Stimulated activated CD8-positive, alpha-beta memory T cell treated with anti-CD3 and anti-CD28 coated beads, Interleukin-7, amount 100 ng/mL, for 1 hour (primary cell): ENCODE measurements at regions not wholly inside any gene's neighbourhood (a gene's known extent, or its start where the extent isn't known, plus 50 kb on each side); places are given as distances from the start of the nearest gene placed in this dataset.

Experiments used
- DNase-seq, 2 donors: peaks; one replicate each; pipeline ENCODE4 v3.0.0-alpha.2; 2020; ENCODE audit warnings: low read depth in 2 of 2

GRCh38 chr13:84080748-84081530 is 198.7 kb upstream of the SLITRK1 start:
- no peak for DNase-seq

- no peak for DNase-seq
Measured at GRCh38 chr13:84077271-84077670, 195.0 kb upstream of the SLITRK1 start.

GRCh38 chr13:84076280-84076679 is 194.0 kb upstream of the SLITRK1 start:
- no peak for DNase-seq

DNA sequence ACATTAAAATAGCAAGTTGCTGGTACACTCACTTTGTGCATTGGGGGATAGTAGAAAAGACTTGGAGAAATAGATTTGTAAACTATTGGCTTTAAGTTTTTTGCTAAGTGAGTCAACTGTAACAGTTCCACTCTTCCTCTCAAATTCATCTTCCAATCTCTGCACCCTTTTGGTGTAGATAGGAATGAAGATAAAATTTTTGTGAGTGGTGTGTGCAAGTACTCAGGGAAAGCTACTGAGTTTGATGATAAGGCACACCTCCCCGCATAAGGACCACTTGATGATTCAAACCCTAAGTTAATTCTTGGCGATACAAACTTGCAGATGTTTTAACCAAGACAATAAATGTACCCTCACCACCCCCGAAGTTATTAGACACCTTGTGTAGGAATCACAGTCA is 168.3 kb upstream of the SLITRK1 start:
- DNase-seq: no peak

GRCh38 chr13:84049443-84050219 is 167.4 kb upstream of the SLITRK1 start:
- no peak for DNase-seq

GRCh38 chr13:84044805-84045204 is 162.5 kb upstream of the SLITRK1 start:
- DNase-seq: no peak

- DNase-seq: no peak
Measured at GRCh38 chr13:84038001-84038400, 155.7 kb upstream of the SLITRK1 start.

DNA sequence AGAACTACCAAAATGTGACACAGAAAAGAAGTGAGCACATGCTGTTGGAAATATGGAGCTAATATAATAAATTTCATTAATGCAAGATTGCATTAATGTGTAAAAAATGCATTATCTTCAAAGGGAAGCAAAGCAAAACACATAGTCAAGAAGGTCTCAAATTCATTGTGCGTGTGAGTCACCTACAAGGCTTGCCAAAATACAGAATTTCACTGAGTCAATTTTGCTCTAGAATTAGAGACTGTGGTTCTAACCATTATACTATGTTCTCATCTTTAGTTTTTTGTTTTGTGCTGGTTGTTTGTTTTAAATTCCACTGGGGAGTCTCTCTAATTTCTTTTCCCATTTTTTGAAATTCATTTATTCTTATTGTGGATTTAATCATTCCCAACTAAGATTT is 149.8 kb upstream of the SLITRK1 start:
- DNase-seq: no peak

DNA sequence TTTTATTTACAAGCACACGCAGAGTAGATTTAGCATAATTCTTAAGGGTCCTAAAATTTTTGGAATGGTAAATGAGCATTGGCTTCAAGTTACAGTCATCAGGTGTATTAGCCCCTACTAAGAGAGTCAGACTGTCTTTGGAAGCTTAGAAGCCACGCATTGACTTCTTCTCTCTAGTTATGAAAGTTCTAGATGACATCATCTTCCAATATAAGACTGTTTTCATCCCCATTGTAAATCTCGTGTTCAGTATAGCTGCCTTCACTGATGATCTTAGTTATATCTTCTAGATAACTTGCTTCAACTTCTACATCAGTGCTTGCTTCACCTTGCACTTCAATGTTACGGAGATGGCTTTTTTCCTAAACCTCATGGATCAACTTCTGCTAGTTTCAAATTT is 148.8 kb upstream of the SLITRK1 start:
- no peak for DNase-seq

DNA sequence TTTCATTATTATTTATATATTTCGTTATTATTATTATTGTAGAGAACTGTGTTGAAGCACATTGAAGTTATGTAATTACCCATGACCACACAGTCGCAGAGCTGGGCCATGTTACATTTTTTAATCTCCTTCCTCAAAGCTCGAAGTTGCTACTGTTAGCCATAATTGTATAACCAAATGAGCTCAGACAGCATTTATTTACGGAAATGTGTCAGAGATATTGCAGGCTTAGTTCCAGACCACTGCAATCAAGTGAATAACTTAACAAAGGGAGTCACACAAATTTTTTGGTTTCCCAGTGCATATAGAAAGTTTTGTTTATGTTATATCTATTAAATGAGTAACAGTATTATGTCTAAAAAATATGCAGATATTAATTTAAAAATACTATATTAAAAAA is 147.1 kb upstream of the SLITRK1 start:
- no peak for DNase-seq

DNA sequence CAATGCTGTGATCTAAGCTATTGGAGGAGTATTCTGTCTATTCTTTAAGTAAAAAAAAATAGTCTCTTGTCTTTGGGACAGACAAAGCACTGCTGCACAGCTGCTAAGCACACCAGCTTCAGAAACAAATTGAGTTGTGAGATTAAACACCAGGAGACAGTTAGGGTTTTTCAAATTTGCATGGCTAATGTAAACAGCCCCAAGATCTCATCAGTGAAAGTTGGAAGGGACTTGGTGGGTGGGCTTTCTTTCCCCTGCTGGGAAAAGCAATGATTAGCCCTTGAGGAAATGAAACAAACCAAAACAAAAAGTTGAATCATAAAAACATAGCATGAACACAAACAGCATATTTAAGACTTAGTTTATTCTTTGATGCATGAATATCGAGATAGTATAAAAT is 143.6 kb upstream of the SLITRK1 start:
- DNase-seq: no peak

DNA sequence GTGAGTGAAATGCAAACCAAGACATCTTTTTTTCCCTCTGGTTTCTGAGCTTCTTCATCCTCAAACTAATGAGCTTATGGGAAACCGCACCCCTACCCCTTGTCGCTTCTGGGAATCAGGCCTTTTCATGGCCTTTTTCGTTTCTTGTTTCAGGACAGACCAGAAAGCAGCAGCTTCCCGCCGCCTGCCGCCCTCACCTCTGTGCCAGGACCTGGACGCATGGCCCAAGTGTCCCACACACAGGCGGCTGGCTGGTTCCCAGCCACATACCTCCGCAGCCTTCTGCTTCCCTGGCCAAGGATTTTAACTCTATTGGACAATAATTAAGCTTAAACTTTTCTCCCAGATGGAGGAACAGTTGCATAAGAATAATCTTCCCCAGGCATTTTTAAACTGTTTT is 114.1 kb upstream of the SLITRK1 start:
- no peak for DNase-seq

DNA sequence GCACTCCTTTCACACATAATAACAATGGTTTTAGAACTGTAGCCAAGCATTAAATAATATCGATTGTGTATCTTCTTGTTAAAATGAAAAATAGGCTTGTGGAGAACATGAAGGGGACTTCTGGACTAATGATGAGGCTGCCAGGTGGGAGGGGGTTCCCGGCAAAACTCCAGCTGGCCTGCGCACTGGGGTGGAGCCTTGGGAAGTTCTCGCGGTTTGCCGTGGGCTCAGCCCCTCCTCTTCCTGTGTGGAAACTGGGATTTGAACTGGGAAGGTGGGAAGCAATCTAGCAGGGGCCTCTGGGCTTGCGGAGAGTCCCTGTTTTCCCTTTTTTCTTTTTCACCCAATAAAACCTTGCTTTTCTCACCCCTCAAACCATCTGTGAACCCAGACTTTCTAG is 113.7 kb upstream of the SLITRK1 start:
- DNase-seq: no peak

DNA sequence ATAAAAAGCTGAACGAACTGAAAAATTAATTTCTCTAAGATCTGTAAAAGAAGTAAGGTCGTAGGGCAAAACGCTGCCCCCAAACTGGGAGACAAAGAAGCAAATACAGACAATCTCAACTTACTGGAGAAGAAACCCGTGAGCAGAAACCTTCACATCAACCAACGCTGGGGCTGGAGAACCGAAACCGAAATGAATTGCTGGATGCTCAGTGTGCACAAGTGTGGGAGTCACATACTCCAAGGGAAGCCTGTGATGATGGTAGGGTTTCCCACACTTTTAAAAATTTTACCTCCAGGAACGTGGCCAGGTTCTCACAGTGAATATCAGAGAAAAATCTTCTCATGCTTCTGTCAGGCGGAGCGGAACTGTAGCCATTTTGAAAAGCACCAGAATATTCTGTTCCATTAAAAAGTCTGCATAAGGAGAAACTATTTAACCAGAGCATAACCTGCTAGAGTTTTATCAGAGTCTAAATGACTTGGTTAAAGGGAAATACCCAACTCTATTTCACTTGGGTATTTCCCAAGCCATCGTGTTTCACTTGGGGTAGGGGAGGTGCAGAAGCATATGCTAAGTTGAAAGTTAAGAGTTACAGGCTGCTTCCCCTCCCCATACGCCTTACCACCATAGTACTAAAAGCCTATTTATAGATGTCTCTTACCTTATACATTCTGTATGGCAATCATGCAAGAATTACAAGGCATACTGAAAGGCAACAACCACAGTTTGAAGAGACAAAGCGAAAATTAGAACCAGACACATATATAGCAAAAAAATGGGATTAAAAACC is 110.5 kb upstream of the SLITRK1 start:
- DNase-seq: no peak

GRCh38 chr13:83987394-83987793 is 105.1 kb upstream of the SLITRK1 start:
- DNase-seq: no peak

- DNase-seq: no peak
Measured at GRCh38 chr13:83984793-83985192, 102.5 kb upstream of the SLITRK1 start.

- DNase-seq: no peak
Measured at GRCh38 chr13:83980331-83980730, 98.1 kb upstream of the SLITRK1 start.

- DNase-seq: no peak
Measured at GRCh38 chr13:83975655-83976165, 93.4 kb upstream of the SLITRK1 start.

- DNase-seq: no peak
Measured at GRCh38 chr13:83958531-83958930, 76.3 kb upstream of the SLITRK1 start.

GRCh38 chr13:83955011-83955410 is 72.7 kb upstream of the SLITRK1 start:
- DNase-seq: no peak

DNA sequence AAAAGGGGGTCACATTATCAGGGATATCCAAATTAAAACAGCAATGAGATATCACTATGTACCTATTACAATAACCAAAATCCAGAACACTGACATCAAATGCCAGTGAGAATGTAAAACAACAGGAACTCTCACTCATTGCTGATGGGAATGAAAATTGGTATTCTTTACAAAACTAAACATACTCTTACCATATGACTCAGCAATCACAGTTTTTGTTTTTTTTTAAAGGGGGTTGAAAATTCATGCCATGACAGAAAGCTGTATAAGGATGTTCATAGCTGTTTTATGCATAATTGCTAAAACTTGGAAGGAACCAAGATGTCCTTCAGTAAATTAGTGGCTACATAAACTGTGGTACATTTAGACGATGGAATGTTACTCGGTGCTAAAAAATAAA is 71.6 kb upstream of the SLITRK1 start:
- DNase-seq: no peak

DNA sequence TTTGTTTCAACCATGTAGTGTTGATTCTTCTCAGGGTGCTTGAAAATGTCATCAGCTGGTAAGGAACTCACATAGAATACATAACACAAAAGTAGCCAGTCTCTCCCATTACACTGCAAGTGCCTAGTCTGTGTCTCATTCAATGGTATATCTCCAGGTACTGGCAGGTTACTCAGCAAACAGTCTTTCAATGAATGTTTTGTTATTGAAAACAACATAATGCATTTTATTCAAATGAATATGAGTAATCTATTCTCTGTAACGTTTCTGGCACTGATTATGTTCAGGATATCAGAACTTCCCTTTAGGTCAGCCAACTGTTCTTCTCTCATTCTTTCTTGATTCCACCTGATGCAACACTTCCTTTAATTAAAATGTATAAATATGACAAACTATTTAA is 68.0 kb upstream of the SLITRK1 start:
- DNase-seq: no peak
